Calu3 (cell line): ENCODE measurements at regions not wholly inside any gene's neighbourhood (a gene's known extent, or its start where the extent isn't known, plus 50 kb on each side); places are given as distances from the start of the nearest gene placed in this dataset.

Source experiments
- BruUV-seq: library from RNA; stranded (reverse); fragments of 400-500 nt; replicated peaks from 2 replicates; lab custom pipeline; 2021; lab: Mats Ljungman, UMichigan
- CTCF ChIA-PET: fragments of 300-600 bp; sonication (Branson Sonifier 250); formaldehyde crosslinking; loops from one replicate; lab custom pipeline; 2022; ENCODE audit warnings: antibody characterized with exemption; lab: Charles Lee
- DNase-seq: peaks from one replicate; pipeline ENCODE4 v3.0.0; 2022
- H3K27ac Mint-ChIP-seq: one replicate; pipeline ENCODE4 v1.8.0; 2022; ENCODE audit warnings: mixed read lengths; ENCODE audit not compliant: unreplicated experiment
- H3K27me3 Mint-ChIP-seq: one replicate; pipeline ENCODE4 v1.8.0; 2022; ENCODE audit warnings: mixed read lengths; ENCODE audit not compliant: unreplicated experiment
- H3K36me3 Mint-ChIP-seq: one replicate; pipeline ENCODE4 v1.8.0; 2022; ENCODE audit warnings: mild to moderate bottlenecking, moderate library complexity, mixed read lengths; ENCODE audit not compliant: insufficient read depth, unreplicated experiment
- H3K4me1 Mint-ChIP-seq: one replicate; pipeline ENCODE4 v1.8.0; 2022; ENCODE audit warnings: mild to moderate bottlenecking, low read depth, mixed read lengths; ENCODE audit not compliant: unreplicated experiment
- H3K4me3 Mint-ChIP-seq: one replicate; pipeline ENCODE4 v1.8.0; 2022; ENCODE audit warnings: mild to moderate bottlenecking, low read depth, moderate library complexity, mixed read lengths; ENCODE audit not compliant: unreplicated experiment
- H3K9me3 Mint-ChIP-seq: one replicate; pipeline ENCODE4 v1.8.0; 2022; ENCODE audit warnings: low read depth, mixed read lengths; ENCODE audit not compliant: unreplicated experiment
- intact Hi-C: fragments of 100-400 bp; cut with micrococcal nuclease; formaldehyde crosslinking; loops from one replicate; pipeline ENCODE4 v1.10.0; 2022; ENCODE audit not compliant: unreplicated experiment
- TF ChIP-seq, protein P1 (sequence below): fragments of 200-600 bp; IDR thresholded peaks from one replicate; pipeline ENCODE4 v1.8.0; 2022; ENCODE audit warnings: antibody characterized with exemption; ENCODE audit not compliant: unreplicated experiment

DNA sequence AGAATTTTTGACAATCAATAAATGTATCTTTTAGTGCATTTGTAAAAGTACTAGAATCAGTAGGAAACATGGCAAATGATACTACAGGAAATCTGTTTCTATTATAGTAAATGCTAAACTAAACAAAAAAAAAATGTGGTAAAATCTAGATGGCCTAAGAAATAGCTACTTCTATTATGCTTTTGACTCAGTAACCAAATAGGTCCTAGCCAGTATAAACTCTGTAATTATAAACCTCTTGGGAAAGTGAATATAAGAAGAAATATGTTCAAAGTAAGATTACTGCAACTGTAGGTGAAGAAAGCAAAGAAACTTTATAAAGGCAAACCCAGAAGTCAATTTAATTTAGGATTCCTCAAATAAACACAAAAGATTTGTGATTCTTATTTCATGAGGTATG lies 581.2 kb downstream of the LRFN5 start:
- no peaks in the 10 kb centered on the region for H3K4me1 Mint-ChIP-seq
- H3K4me3 Mint-ChIP-seq, result no peak overlapping the region
- no peak for DNase-seq
- H3K36me3 Mint-ChIP-seq, result no peaks in the 10 kb centered on the region
- no peaks in the 10 kb centered on the region for H3K27me3 Mint-ChIP-seq
- intact Hi-C loops, result no loop called here
- H3K9me3 Mint-ChIP-seq, result peaks cover 14% of the 10 kb centered on the region
- no peak overlapping the region for H3K27ac Mint-ChIP-seq
- TF ChIP-seq, protein P1, sequence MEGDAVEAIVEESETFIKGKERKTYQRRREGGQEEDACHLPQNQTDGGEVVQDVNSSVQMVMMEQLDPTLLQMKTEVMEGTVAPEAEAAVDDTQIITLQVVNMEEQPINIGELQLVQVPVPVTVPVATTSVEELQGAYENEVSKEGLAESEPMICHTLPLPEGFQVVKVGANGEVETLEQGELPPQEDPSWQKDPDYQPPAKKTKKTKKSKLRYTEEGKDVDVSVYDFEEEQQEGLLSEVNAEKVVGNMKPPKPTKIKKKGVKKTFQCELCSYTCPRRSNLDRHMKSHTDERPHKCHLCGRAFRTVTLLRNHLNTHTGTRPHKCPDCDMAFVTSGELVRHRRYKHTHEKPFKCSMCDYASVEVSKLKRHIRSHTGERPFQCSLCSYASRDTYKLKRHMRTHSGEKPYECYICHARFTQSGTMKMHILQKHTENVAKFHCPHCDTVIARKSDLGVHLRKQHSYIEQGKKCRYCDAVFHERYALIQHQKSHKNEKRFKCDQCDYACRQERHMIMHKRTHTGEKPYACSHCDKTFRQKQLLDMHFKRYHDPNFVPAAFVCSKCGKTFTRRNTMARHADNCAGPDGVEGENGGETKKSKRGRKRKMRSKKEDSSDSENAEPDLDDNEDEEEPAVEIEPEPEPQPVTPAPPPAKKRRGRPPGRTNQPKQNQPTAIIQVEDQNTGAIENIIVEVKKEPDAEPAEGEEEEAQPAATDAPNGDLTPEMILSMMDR, result no peak
- CTCF ChIA-PET, result no interaction called here
- no TSS peak for BruUV-seq

DNA sequence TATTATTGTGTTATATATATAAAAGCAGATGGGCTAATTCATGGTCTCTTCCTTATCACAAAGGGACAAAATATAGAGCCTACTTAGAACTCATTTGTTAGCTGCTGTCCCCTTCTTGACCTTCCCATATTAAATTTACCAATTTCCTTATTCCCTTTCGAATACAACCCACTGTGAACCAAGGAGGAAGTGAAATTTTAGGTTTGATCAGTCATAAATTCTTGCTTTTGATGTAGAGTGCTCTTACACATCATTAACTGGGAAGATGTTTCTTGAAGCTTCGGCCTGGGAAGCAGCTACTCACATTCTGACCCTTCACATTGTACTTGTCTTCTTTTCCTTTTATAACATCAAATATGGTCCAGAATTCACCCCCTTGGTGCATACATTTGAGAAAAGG lies 579.0 kb downstream of the LRFN5 start:
- intact Hi-C loops, result no loop called here
- no peak overlapping the region for H3K27ac Mint-ChIP-seq
- H3K36me3 Mint-ChIP-seq, result no peaks in the 10 kb centered on the region
- no TSS peak for BruUV-seq
- H3K9me3 Mint-ChIP-seq, result peaks cover 14% of the 10 kb centered on the region
- H3K4me1 Mint-ChIP-seq, result no peaks in the 10 kb centered on the region
- TF ChIP-seq, protein P1, result no peak
- no peaks in the 10 kb centered on the region for H3K27me3 Mint-ChIP-seq
- DNase-seq, result no peak
- CTCF ChIA-PET, result no interaction called here
- no peak overlapping the region for H3K4me3 Mint-ChIP-seq

- Mint-ChIP-seq H3K4me1 (no peaks in the 10 kb centered on the region), H3K4me3 (no peak overlapping the region), H3K27me3 (no peaks in the 10 kb centered on the region), H3K9me3 (peaks cover 9% of the 10 kb centered on the region), H3K36me3 (no peaks in the 10 kb centered on the region), H3K27ac (no peak overlapping the region)
- TF ChIP-seq, protein P1, result no peak
- CTCF ChIA-PET, result no interaction called here
- intact Hi-C loops, result no loop called here
- DNase-seq, result no peak
- no TSS peak for BruUV-seq
These were observed 567.7 kb downstream of the LRFN5 start for GRCh38 chr14:42174357-42174756.

- BruUV-seq, result no TSS peak
- no peaks in the 10 kb centered on the region for H3K27me3 Mint-ChIP-seq
- no peak overlapping the region for H3K27ac Mint-ChIP-seq
- no peaks in the 10 kb centered on the region for H3K36me3 Mint-ChIP-seq
- TF ChIP-seq, protein P1, result no peak
- intact Hi-C loops, result no loop called here
- peaks cover 12% of the 10 kb centered on the region for H3K9me3 Mint-ChIP-seq
- no peak overlapping the region for H3K4me3 Mint-ChIP-seq
- CTCF ChIA-PET, result no interaction called here
- no peak for DNase-seq
- H3K4me1 Mint-ChIP-seq, result no peaks in the 10 kb centered on the region
These were observed 566.5 kb downstream of the LRFN5 start for GRCh38 chr14:42173206-42173605.
